Stimulated activated CD4-positive, alpha-beta T cell treated with anti-CD3 and anti-CD28 coated beads, Interleukin-12 subunit alpha, Interleukin-12 subunit beta, amount 100 ng/mL, for 24 hours (primary cell): ENCODE measurements at regions not wholly inside any gene's neighbourhood (a gene's known extent, or its start where the extent isn't known, plus 50 kb on each side); places are given as distances from the start of the nearest gene placed in this dataset.

Experiments used
- DNase-seq, 2 experiments: peaks; one replicate each; pipeline ENCODE4 v3.0.0-alpha.2; 2020; ENCODE audit warnings: low read depth in 2 of 2

DNA sequence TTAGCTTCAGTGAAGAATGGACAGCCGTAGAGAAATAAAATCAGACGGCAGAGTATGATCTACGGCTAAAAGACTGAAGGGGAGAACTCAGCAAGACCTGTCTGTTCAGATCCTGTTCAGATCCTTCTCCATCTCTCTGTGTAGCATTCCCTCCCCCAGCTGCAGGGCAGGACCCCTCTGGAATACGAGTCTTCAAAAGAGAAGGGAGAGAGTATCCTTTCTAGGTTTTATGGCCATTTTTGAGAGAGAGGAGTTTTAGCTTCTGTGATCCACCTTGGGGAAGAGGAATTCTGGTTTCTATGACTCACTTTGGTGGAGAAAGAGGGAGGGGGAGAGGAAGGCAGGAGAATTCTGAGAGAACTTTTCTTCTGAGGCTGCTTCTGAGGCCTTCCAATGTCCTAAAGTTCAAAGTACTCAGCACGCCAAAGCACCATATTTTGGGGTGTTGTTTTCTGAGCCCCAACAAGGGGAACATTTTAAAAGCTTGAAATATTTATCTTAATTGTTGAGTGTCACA, 194.4 kb upstream of the TLE4 start:
- no peak for DNase-seq

- no peak for DNase-seq
These were observed 193.7 kb upstream of the TLE4 start for GRCh38 chr9:79378107-79378506.

GRCh38 chr9:79382044-79382443, 189.7 kb upstream of the TLE4 start:
- no peak for DNase-seq

- DNase-seq, result no peak
These were observed 189.3 kb upstream of the TLE4 start for GRCh38 chr9:79382458-79382857.

DNA sequence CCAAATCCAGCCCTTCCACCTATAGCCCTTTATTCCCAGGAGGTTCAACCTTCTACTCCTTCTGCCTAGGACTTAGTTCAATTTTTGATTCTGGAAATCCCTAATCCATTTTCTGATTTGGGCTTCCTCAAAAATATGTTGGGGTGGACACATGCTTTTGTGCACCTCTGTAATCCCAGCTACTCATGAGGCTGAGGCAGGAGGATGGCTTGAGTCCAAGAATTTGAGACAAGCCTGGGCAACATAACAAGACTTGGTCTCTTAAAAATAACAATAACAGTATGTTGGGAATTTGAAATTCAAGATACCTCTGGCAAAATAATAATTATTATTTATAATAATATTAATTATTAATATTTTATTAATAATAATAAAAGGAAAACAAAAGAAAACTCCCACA, 188.7 kb upstream of the TLE4 start:
- no peak for DNase-seq

DNA sequence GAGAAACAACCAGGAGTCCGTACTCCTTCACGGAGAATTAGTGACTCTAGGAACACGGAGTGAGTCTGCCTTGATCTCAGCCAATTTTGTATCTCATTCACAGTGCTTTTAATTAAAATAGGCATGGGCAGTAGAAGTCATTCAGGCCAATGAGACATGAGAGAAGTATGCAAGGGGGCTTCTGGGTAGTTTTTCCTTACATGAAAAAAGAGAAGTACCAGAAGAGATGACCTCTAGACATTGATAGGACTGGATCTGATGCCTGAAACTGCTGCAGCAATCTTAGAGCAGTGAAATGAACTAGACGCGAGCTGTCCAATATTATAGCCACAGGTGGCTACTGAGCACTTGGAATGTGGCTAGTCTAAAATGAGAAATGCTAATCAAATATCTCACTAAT, 187.7 kb upstream of the TLE4 start:
- no peak for DNase-seq

DNA sequence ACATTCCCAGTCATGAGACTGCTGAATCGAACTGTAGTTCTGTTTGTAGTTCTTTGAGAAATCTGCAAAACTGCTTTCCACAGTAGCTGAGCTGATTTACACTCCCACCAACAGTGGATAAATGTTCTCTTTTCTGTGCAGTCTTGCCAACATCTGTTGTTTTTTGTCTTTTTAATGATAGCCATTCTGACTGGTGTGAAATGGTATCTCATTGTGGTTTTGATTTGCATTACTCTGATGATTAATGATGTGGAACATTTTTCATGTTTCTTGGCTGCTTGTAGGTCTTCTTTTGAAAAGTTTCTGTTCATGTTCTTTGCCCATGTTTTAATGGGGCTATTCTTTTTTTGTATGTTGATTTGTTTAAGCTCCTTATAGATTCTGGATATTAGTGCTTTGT, 187.3 kb upstream of the TLE4 start:
- DNase-seq, result no peak

- no peak for DNase-seq
These were observed 184.5 kb upstream of the TLE4 start for GRCh38 chr9:79387101-79387835.

DNA sequence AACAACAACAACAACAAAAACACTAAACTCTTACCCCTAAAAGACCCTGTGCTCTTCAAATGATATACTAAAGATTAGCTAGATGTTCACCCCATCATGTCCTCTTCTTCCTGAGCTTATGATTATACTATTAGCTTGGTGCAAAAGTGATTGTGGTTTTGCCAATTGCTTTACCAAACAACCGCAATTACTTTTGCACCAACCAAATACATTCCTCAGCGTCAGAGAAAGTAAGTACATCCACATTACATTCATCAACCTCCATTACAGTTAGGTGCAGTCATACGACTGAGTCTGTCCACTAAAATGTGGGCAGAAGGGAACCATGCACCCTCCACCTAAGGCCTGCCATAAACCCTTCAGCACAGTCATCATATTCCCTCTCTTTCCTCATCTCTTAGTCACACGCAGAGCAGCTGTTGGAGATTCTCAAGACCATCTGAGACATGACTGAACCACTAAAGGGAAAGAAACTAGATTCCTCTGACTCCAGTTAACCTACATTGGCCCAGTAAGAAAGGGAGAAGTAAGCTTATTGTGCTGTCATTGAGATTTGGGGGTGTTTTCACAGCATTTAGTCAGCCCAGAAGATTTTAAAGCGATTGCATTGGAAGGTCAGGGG, 181.6 kb upstream of the TLE4 start:
- no peak for DNase-seq

DNA sequence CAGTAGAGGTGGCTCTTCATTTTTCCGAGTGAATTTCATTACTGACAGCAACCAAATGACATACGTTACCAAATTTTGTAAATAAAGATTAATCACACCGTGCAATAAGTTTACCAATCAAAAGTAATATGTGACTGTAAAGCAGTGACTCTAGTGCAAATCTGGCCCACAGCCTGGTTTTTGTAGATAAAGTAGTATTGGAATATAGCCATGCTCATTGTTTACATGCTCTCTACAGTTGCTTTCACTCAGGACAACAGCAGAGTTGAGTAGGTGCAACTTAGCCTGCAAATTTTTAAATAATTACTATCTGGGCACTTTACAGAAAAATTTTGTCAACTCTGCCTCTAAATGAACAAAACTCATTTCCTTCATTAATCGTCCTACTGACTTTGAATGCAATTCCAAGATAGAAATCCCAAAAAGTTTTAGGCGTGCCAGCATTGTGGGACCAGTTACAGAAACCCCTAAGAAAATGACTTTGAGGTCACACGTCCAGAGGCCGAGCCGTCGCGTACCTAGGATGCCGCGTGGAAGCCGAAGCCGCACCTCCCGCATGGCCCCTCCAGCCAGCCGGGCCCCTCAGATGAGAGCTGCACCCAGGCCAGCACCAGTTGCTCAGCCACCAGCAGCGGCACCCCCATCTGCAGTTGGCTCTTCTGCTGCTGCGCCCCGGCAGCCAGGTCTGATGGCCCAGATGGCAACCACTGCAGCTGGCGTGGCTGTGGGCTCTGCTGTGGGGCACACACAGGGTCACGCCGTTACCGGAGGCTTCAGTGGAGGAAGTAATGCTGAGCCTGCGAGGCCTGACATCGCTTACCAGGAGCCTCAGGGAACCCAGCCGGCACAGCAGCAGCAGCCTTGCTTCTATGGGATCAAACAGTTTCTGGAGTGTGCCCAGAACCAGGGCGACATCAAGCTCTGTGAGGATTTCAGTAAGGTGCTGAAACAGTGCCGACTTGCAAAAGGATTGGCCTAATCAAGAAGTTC, 180.7 kb upstream of the TLE4 start:
- no peak for DNase-seq

DNA sequence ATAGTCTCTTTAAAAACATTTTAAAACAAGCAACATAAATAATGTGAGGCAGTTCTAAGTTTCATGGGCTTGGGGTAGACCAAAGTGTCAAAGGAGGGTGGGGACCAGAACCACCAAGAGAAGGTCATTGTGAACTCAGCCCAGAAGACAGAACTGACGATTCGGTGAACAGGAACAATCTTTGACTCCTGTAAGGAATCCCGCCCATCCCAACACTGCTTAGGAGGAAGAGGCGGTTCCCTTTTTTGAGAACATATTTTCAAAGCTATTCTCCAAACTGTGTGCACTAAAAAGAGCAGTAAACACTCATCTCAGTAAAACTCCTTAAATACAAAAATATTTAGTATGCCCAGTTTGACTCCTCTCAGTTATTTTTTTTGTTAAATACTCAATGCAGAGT, 176.5 kb upstream of the TLE4 start:
- DNase-seq, result no peak

DNA sequence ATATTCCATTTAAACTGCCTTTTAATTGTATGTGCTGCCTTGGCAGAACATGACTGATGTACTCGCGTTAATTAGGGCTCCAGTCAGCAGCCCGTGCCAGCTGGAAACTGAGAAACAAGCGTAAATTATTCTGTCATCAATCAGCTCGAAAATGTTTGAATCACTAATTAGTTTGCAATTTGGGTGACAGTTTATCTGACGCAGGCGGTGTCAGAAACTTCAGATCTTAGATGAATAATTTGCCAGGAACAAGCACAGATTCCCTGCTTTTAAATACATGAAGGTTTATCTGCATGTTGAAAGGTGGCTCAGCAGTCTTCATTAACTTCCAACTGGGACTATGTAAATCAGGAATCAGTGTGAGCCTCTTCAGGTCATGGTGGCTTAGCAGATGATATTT, 176.0 kb upstream of the TLE4 start:
- no peak for DNase-seq

GRCh38 chr9:79396168-79396567, 175.6 kb upstream of the TLE4 start:
- DNase-seq, result no peak

DNA sequence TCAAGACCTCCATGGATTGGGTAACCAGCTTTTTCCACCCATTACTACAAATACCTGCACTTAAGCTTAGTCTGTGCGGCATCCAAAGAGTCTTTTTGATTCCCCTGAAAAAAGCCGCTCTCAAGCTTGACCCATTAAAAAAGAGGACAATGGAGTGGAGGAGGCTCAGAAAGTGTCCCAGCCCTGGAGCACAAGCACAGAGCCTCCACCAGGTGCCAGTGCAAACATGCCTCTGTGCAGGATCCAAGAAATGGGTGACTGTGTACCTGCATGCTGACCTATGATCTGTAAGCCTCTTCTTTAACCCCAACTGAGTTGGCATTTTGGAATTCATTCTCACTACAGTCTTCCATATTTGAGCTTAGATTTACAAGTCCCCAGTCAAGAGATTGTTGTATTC, 168.3 kb upstream of the TLE4 start:
- DNase-seq, result no peak

DNA sequence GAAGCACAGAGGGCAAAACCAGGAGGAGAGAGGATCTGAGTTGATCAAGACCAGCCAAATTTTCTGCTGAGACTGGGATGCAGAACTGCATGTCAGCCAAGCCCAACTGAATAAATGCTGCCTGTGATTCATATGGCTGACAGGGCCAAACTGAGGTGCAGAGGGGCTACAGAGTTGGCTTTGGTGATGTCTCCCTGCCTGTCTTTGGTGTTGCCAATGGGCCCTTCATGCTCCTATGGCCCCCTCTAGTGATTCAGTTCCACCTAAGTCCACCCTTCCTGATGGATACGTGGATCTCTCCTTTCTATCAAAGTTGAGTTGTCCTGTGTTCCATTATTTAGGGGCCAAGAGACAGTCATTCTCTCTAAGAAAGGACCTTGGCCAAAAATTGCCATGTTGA, 163.6 kb upstream of the TLE4 start:
- DNase-seq, result no peak

- DNase-seq, result no peak
These were observed 163.1 kb upstream of the TLE4 start for GRCh38 chr9:79408617-79409016.

DNA sequence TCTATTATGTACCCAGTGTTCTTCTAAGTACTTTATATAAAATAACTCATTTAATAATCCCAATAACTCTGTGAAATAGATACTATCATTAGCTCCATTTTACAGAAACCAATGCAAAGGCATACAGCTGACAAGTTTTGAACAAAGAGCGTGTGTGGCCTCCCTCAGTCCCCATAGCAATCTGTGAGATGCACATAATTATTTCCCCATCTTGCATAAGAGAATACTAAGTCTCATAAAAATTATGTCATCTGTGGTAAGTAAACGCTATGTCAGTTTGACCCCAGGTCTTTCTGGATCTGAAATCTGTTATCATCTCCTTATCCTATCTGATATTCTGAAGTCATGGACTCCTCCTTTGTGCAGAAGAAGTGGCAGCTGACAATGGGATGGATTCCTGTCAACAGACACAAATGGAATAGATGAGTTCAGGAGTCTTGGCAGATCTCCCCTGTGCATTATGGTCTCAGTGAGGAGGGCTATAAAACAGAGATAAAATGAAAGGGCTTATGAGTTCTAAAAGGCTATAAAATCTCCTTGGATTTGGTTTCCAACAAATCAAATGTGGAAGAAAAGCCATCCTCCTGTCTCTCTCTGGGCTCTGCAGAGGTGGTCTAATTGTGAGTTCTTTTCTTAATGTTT, 162.5 kb upstream of the TLE4 start:
- DNase-seq, result no peak

GRCh38 chr9:79425840-79426239, 145.9 kb upstream of the TLE4 start:
- DNase-seq, result no peak

DNA sequence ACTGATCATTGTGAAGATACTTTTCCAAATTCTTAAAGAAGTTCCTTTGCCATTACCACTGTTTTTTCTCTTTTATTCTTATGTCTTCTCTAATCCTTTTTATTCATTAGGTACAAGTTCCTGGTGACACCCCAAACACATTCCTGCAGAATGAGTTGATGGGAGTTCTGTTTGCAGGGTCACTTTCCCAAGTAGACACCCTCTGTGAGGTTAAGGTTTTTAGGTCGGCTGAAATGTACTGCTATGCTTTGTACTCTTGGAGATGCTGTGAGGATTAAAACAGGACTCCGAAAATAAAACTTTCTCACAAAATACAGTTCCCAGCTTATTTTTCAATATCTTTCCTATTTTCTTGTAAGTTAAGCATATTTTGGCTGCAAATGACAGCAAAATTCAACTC, 143.3 kb upstream of the TLE4 start:
- DNase-seq, result no peak

DNA sequence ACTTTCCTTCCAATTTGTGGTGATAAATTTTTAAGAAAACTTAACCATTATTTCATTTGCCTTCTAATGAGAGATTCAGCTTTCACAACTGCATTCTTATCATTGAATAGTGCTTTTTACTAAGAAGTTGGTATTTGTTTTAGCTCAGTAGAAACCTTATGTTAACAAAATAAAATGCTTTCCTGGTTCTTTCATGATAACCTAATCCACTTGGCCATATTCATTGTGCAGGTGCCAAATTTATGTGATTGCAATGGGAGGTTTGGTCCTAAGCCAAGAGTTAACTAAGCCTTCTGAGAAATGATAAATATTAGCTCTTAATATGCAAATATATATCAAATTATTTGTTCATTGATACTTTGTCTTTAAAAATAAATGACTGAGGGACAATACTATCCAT, 141.1 kb upstream of the TLE4 start:
- no peak for DNase-seq

DNA sequence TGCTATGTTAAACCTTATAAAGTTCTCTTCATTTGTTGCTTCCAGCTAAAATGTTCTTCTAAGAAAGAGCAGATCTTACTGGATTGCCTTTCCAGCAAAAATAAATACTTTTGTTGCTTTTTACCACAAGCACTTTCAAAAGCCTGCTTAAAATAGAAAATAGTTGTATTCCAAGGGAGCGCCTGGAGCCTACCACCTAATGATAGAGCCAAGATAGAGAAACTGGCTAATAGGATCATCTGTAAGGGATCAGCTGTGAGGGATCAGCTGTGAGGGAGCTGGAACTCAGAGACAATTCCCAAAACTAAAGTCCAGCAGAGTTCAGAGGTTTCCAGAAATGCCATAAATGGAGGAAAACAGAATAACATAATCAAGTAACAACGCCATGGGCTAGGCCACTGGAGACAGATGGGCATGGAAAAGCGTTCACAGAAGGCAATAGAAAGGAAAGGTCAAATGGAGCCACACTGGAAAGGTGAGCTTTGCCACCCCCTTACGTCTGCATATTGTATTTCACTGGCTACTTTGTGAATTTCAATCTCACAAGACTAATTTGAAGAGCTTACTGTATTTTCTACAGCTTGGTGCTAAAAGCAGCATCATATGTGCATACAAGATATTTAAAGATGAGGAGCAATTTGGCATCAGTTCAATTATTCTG, 140.6 kb upstream of the TLE4 start:
- DNase-seq, result no peak
